ENCODE measurements at regions not wholly inside any gene's neighbourhood (a gene's known extent, or its start where the extent isn't known, plus 50 kb on each side); places are given as distances from the start of the nearest gene placed in this dataset.

GRCh38 chr16:35559911-35560636 is 2100.7 kb downstream of the TP53TG3F start:
- no peaks in the 10 kb centered on the region for H3K4me1 ChIP-seq (replicated peaks in 1 of 2)
- no peaks in the 10 kb centered on the region for H3K36me3 ChIP-seq (replicated peaks in 1 of 2)
- no peaks in the 10 kb centered on the region for H3K27me3 ChIP-seq
- no peak overlapping the region for H3K27ac ChIP-seq
- no peaks in the 10 kb centered on the region for H3K9me3 ChIP-seq (replicated peaks in 1 of 3)
- TF ChIP-seq POLR2A (IDR thresholded peaks at IDR 0.05) (no peak), CTCF (IDR thresholded peaks at IDR 0.05) (no peak)
- intact Hi-C loops (cut with DNase I) = loop anchor here in 1 of 2 donors (5.0 kb wide), 1 partner anchor 327 kb away; no protein-coding TSS in a partner anchor
- WGBS, 4 donors = 47 to 58% (median 56%) methylated on average over 2 of the region's 2 CpGs
- DNase-seq = no peak
- no peak overlapping the region for H3K4me3 ChIP-seq

DNA sequence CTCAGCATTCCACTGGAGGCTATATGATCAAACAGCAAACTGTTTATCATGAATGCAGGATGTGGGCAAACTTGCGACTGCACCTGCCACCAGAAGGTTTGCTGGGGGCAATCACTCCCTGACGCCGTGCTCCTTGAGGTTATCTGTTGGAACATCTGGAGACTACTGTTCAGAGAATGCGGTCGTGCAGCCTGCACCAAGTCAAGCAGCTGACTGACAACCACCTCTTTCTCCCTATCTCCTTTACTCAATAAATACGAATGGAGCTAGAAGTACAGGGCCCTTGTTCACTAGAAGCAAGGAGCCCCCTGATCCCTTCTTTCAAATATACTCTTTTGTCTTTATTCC is 2101.2 kb downstream of the TP53TG3F start:
- Histone ChIP-seq H3K4me3 (no peak overlapping the region), H3K36me3 (replicated peaks in 1 of 2) (no peaks in the 10 kb centered on the region), H3K27me3 (no peaks in the 10 kb centered on the region), H3K9me3 (replicated peaks in 1 of 3) (no peaks in the 10 kb centered on the region), H3K4me1 (replicated peaks in 1 of 2) (no peaks in the 10 kb centered on the region), H3K27ac (no peak overlapping the region)
- TF ChIP-seq CTCF (IDR thresholded peaks at IDR 0.05) = no peak
- TF ChIP-seq POLR2A (IDR thresholded peaks at IDR 0.05) = no peak
- DNase-seq = no peak
- intact Hi-C loops (cut with DNase I) = no loop called here
- 60 to 69% (median 65%) methylated on average over 6 of the region's 6 CpGs for WGBS, 4 donors

DNA sequence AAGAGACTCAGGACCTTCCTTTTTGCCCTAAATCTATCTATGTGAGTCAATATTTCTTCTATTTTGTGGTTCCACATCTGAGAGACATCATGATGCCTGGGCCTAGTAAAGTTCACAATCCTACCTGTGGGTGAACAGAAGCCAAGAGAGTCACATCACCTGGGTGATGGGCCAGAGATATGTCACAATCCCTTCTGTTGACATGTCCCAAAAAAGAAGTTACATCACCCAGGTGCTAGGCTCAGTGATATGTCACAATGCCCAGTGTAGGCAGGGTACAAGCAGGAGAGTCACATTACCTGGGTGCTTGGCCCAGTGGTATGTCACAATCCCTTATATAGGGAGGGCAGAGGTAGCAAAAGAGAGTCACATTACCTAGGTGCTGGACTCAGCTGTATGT is 2101.9 kb downstream of the TP53TG3F start:
- H3K36me3 ChIP-seq (replicated peaks in 1 of 2) = no peaks in the 10 kb centered on the region
- H3K4me1 ChIP-seq (replicated peaks in 1 of 2) = no peaks in the 10 kb centered on the region
- no peak overlapping the region for H3K27ac ChIP-seq
- intact Hi-C loops (cut with DNase I) = no loop called here
- peak in 1 of 7 donors; percentile 23 for DNase-seq
- no peaks in the 10 kb centered on the region for H3K9me3 ChIP-seq (replicated peaks in 1 of 3)
- TF ChIP-seq CTCF (IDR thresholded peaks at IDR 0.05) (no peak), POLR2A (IDR thresholded peaks at IDR 0.05) (no peak)
- no peak overlapping the region for H3K4me3 ChIP-seq
- no peaks in the 10 kb centered on the region for H3K27me3 ChIP-seq

- Histone ChIP-seq H3K27me3 (no peaks in the 10 kb centered on the region), H3K9me3 (replicated peaks in 1 of 3) (no peaks in the 10 kb centered on the region), H3K4me1 (replicated peaks in 1 of 2) (no peaks in the 10 kb centered on the region), H3K4me3 (no peak overlapping the region), H3K27ac (no peak overlapping the region), H3K36me3 (replicated peaks in 1 of 2) (no peaks in the 10 kb centered on the region)
- TF ChIP-seq CTCF (IDR thresholded peaks at IDR 0.05) = no peak
- TF ChIP-seq POLR2A (IDR thresholded peaks at IDR 0.05) = no peak
- no peak for DNase-seq
- WGBS, 4 donors = 15 to 50% (median 22%) methylated on average over 1 of the region's 1 CpG
- intact Hi-C loops (cut with DNase I) = no loop called here
Observed at GRCh38 chr16:35562471-35562870, 2103.1 kb downstream of the TP53TG3F start.

Data from adrenal gland (tissue), 9 donors.